Keratinocyte (primary cell): ENCODE measurements at regions not wholly inside any gene's neighbourhood (a gene's known extent, or its start where the extent isn't known, plus 50 kb on each side); places are given as distances from the start of the nearest gene placed in this dataset.

Source experiments
- CTCF ChIP-seq, 3 experiments: IDR thresholded peaks in 1 of 3; conservative IDR thresholded peaks in 1 of 3; optimal IDR thresholded peaks in 1 of 3; 2 replicates in 2 of 3; 3 replicates in 1 of 3; pipeline versions ENCODE3 to v1.5.1; 2011; ENCODE audit warnings: low read length in 3 of 3, mild to moderate bottlenecking in 3 of 3, moderate library complexity in 2 of 3, control low read depth in 1 of 3, inconsistent platforms in 1 of 3; ENCODE audit not compliant: insufficient read depth in 2 of 3; ENCODE audit errors: extremely low read depth in 1 of 3
- EZH2 ChIP-seq: IDR thresholded peaks from one replicate; pipeline ENCODE4 v1.6.1; 2012; ENCODE audit warnings: inconsistent platforms, mild to moderate bottlenecking, low read length, moderate library complexity

GRCh38 chr1:79110749-79111148, 104.2 kb upstream of the ADGRL4 start:
- TF ChIP-seq CTCF (optimal IDR thresholded peaks at IDR 0.05 in 1 of 3, IDR thresholded peaks at IDR 0.05 in 1 of 3, conservative IDR thresholded peaks at IDR 0.05 in 1 of 3; ENCODE audit: extremely low read depth in 1 of 3, insufficient read depth in 2 of 3, low read length in 3 of 3) (no peak), EZH2 (no peak)
